Cardiac muscle cell (in vitro differentiated cells and primary cell): ENCODE measurements at regions not wholly inside any gene's neighbourhood (a gene's known extent, or its start where the extent isn't known, plus 50 kb on each side); places are given as distances from the start of the nearest gene placed in this dataset.
A peak's percentile ranks its signal among the peaks of the same experiment; 100 is the strongest.

Experiments used
- DNase-seq, 2 donors: peaks; one replicate each; pipeline versions ENCODE4 v3.0.0 to v3.0.0-alpha.2; 2010 to 2017; ENCODE audit warnings: low read depth in 1 of 2, low spot score in 1 of 2
- H3K27ac ChIP-seq: fragments of 200-600 bp; sonication (generic); 2 replicates; pipeline ENCODE4 v1.5.1; 2016
- H3K27me3 ChIP-seq: fragments of 200-600 bp; sonication (generic); 2 replicates; pipeline ENCODE4 v1.6.0; 2016; ENCODE audit warnings: control low read depth
- H3K36me3 ChIP-seq: fragments of 200-600 bp; sonication (generic); 2 replicates; pipeline ENCODE4 v1.5.1; 2016; ENCODE audit warnings: control low read depth
- H3K4me1 ChIP-seq: fragments of 200-600 bp; sonication (generic); 2 replicates; pipeline ENCODE4 v1.8.1; 2017; ENCODE audit warnings: low read depth, mild to moderate bottlenecking, mixed run types
- H3K4me3 ChIP-seq: fragments of 200-600 bp; sonication (generic); 2 replicates; pipeline ENCODE4 v1.5.1; 2016; ENCODE audit warnings: mild to moderate bottlenecking
- H3K9me3 ChIP-seq: fragments of 200-600 bp; sonication (generic); 2 replicates; pipeline ENCODE4 v1.5.1; 2017; ENCODE audit warnings: low read depth, mild to moderate bottlenecking, control low read depth
- TF ChIP-seq, protein P1 (sequence below): IDR thresholded peaks from 2 replicates; pipeline ENCODE4 v1.5.1; 2012; ENCODE audit warnings: low read depth, mild to moderate bottlenecking, low read length

DNA sequence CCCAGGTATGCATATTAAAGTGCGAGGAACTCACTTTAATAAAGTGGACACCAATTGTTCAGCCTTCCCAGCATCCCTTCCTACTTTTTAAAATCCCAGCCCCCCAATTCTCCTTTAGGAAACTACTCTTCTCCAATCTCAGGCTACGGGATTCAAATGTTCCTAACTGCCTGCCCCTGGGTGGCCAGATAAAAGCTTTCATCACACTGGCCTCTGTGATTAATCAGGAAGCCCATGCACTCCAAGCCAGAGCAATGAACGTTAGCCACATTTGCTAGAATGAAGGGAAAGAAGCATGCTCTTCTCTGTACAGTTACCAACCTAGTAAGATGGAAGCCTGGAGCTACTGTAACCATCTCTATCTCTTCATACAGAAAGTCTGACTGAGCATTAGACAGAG is 250.3 kb upstream of the UBE2E2 start:
- Histone ChIP-seq H3K9me3 (no peaks in the 10 kb centered on the region), H3K4me1 (no peaks in the 10 kb centered on the region), H3K4me3 (no peak overlapping the region), H3K27ac (no peak overlapping the region), H3K27me3 (no peaks in the 10 kb centered on the region), H3K36me3 (no peaks in the 10 kb centered on the region)
- DNase-seq, result peak in 1 of 2 donors; percentile 16
- TF ChIP-seq, protein P1, sequence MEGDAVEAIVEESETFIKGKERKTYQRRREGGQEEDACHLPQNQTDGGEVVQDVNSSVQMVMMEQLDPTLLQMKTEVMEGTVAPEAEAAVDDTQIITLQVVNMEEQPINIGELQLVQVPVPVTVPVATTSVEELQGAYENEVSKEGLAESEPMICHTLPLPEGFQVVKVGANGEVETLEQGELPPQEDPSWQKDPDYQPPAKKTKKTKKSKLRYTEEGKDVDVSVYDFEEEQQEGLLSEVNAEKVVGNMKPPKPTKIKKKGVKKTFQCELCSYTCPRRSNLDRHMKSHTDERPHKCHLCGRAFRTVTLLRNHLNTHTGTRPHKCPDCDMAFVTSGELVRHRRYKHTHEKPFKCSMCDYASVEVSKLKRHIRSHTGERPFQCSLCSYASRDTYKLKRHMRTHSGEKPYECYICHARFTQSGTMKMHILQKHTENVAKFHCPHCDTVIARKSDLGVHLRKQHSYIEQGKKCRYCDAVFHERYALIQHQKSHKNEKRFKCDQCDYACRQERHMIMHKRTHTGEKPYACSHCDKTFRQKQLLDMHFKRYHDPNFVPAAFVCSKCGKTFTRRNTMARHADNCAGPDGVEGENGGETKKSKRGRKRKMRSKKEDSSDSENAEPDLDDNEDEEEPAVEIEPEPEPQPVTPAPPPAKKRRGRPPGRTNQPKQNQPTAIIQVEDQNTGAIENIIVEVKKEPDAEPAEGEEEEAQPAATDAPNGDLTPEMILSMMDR, result no peak

DNA sequence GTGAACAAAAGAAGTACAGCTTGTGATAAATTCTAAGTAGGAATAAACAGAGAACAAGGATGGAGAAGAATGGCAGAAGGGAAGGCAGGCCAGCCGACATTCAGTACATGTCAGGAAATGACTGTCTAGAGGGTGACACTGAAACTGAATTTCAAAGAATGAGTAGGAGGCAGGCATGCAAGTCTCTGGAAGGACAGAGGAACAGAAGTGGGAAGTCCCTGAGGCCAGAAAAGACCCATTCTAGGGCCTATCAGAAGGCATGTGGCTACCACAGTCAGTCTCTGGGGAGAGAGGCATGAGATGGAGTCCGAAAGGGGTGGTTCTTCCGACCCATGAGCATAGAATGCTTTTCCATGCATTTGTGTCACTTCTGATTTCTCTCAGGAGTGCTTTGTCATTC is 243.5 kb upstream of the UBE2E2 start:
- Histone ChIP-seq H3K36me3 (no peaks in the 10 kb centered on the region), H3K27ac (no peak overlapping the region), H3K4me1 (no peaks in the 10 kb centered on the region), H3K4me3 (no peak overlapping the region), H3K9me3 (no peaks in the 10 kb centered on the region), H3K27me3 (no peaks in the 10 kb centered on the region)
- TF ChIP-seq, protein P1, result no peak
- DNase-seq, result no peak

DNA sequence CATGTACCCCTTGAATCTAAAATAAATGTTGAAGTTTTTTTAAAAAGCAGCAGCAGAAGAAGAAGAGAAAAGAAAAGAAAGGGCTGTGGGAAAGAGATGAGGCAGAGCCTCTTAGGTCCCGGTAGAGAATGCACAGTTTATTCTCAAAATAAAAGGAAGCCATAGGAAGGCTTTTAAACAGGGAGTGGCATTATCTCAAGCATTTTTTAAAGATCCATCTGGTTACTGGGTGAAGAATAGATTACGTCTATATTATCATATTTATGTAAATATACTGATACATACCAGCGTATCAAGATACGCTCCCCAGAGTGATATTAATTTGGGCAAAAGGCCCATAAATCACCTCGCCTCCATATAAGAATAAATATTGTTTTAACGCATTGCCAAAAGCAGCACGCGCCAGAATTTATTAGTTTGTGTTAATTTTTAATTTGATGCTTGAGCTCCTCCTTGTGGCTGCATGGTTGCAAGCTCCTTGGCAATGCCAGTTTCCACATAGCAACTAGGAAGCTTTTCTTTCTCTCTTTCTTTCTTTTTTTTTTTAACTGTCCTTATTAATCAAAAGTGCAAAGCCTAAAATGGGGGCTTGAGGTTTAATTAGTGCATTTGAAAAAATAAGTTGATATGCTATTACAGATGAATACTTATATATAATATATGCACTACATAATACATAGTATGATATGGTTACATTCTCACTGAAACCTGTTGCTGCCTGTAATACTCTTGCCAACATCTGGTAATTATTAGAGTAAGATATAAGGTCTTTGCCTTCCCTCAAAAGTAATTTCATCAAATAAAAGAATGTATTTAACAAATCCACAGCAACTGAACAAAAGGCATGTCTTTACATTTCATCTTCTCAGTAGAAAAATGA is 242.8 kb upstream of the UBE2E2 start:
- Histone ChIP-seq H3K4me3 (no peak overlapping the region), H3K27ac (no peak overlapping the region), H3K9me3 (no peaks in the 10 kb centered on the region), H3K27me3 (no peaks in the 10 kb centered on the region), H3K4me1 (no peaks in the 10 kb centered on the region), H3K36me3 (no peaks in the 10 kb centered on the region)
- TF ChIP-seq, protein P1, result peak; percentile 80
- DNase-seq, result peak; percentile 52 to 67

DNA sequence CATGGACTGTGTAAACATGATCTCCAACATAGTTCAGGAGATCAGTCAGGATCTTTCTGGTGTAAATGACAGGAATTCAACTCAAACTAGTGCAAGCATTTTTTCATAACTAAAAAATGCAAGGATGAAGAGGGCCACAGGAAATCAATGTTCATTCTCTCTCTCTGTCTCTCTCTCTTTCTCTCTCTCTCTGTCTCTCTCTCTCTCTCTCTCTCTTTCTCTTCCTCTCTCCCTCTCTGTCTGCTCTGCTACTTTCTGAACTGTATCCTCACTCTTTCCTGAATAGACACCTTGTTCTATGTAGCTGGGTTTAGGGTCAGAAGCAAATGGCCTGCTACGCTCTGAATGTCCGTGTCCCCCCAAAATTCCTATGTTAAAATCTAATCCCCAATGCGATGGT is 240.9 kb upstream of the UBE2E2 start:
- TF ChIP-seq, protein P1, result no peak
- no peak overlapping the region for H3K27ac ChIP-seq
- no peaks in the 10 kb centered on the region for H3K9me3 ChIP-seq
- no peak overlapping the region for H3K4me3 ChIP-seq
- H3K27me3 ChIP-seq, result no peaks in the 10 kb centered on the region
- no peaks in the 10 kb centered on the region for H3K4me1 ChIP-seq
- DNase-seq, result no peak
- no peaks in the 10 kb centered on the region for H3K36me3 ChIP-seq

DNA sequence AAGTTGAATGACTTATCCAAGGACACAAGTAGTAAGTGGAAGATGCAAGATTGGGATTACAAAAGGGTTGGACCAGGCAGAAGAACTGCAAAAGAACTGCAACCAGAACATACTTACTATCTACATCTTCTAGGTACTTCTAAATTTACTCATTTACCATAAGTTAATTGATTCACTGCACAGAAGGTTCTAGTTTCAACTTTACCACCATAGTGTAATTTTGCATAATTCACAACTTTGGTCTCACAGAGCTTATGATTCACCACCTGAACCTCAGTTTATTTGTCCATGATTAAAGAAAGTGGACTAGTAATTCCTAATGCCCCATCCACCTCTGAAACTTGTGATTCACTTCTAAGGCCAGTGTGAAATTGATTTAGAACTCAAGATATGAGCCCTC is 236.8 kb upstream of the UBE2E2 start:
- Histone ChIP-seq H3K9me3 (no peaks in the 10 kb centered on the region), H3K27me3 (no peaks in the 10 kb centered on the region), H3K4me1 (no peaks in the 10 kb centered on the region), H3K36me3 (no peaks in the 10 kb centered on the region), H3K4me3 (no peak overlapping the region), H3K27ac (no peak overlapping the region)
- TF ChIP-seq, protein P1, result no peak
- DNase-seq, result no peak
